ENCODE measurements at regions not wholly inside any gene's neighbourhood (a gene's known extent, or its start where the extent isn't known, plus 50 kb on each side); places are given as distances from the start of the nearest gene placed in this dataset.

DNA sequence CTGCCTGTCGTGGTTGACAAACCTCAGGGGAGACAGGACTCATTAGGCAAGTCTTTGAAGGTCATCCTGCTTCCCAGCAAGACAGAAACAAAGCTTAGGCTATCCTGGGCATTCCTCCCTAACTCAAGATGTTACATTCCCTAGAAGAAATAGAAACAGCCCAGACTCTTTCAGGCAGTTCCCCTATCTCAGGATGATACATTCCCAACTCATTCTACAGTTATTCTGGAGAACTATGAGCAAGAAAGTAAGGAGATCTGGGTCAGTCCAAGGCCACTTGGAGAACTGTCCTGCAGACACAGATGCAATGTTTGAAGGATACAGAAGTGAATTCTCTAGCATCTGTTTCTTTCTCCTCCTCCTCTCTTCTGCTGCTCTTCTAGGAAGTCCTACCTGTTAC, 220.1 kb upstream of the NCKAP5 start:
- TF ChIP-seq, protein P1, sequence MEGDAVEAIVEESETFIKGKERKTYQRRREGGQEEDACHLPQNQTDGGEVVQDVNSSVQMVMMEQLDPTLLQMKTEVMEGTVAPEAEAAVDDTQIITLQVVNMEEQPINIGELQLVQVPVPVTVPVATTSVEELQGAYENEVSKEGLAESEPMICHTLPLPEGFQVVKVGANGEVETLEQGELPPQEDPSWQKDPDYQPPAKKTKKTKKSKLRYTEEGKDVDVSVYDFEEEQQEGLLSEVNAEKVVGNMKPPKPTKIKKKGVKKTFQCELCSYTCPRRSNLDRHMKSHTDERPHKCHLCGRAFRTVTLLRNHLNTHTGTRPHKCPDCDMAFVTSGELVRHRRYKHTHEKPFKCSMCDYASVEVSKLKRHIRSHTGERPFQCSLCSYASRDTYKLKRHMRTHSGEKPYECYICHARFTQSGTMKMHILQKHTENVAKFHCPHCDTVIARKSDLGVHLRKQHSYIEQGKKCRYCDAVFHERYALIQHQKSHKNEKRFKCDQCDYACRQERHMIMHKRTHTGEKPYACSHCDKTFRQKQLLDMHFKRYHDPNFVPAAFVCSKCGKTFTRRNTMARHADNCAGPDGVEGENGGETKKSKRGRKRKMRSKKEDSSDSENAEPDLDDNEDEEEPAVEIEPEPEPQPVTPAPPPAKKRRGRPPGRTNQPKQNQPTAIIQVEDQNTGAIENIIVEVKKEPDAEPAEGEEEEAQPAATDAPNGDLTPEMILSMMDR (IDR thresholded peaks at IDR 0.05; ENCODE audit: low read depth, low read length) = no peak
- no peak for TF ChIP-seq EZH2phosphoT487 (IDR thresholded peaks at IDR 0.05; ENCODE audit: low read depth)

Data from OCI-LY3 (cell line).